ENCODE measurements at regions not wholly inside any gene's neighbourhood (a gene's known extent, or its start where the extent isn't known, plus 50 kb on each side); places are given as distances from the start of the nearest gene placed in this dataset.

GRCh38 chr3:157594413-157594812, 91.2 kb upstream of the VEPH1 start:
- no peak overlapping the region for H3K27ac Mint-ChIP-seq
- TF ChIP-seq CTCF (IDR thresholded peaks at IDR 0.05; ENCODE audit: unreplicated experiment), result no peak
- no peak overlapping the region for H3K4me3 Mint-ChIP-seq
- H3K36me3 Mint-ChIP-seq, result no peaks in the 10 kb centered on the region
- H3K9me3 Mint-ChIP-seq, result no peaks in the 10 kb centered on the region
- peaks cover 13% of the 10 kb centered on the region for H3K4me1 Mint-ChIP-seq
- peaks cover 40% of the 10 kb centered on the region for H3K27me3 Mint-ChIP-seq (ENCODE audit: low read depth)
- no peak for DNase-seq (ENCODE audit: low spot score in 2 of 2, unreplicated experiment in 2 of 2)

- TF ChIP-seq CTCF (IDR thresholded peaks at IDR 0.05; ENCODE audit: unreplicated experiment), result no peak
- Mint-ChIP-seq H3K27me3 (ENCODE audit: low read depth) (peaks cover 38% of the 10 kb centered on the region), H3K36me3 (no peaks in the 10 kb centered on the region), H3K27ac (no peak overlapping the region), H3K4me1 (peaks cover 16% of the 10 kb centered on the region), H3K4me3 (no peak overlapping the region), H3K9me3 (no peaks in the 10 kb centered on the region)
- DNase-seq (ENCODE audit: low spot score in 2 of 2, unreplicated experiment in 2 of 2), result no peak
Measured at GRCh38 chr3:157592769-157593168, 89.6 kb upstream of the VEPH1 start.

- peaks cover 16% of the 10 kb centered on the region for H3K4me1 Mint-ChIP-seq
Measured at GRCh38 chr3:157590273-157590672, 87.1 kb upstream of the VEPH1 start.

GRCh38 chr3:157589211-157589610, 86.0 kb upstream of the VEPH1 start:
- Mint-ChIP-seq H3K27ac (no peak overlapping the region), H3K4me3 (no peak overlapping the region), H3K36me3 (no peaks in the 10 kb centered on the region), H3K4me1 (peaks cover 16% of the 10 kb centered on the region), H3K9me3 (peaks cover 4% of the 10 kb centered on the region), H3K27me3 (ENCODE audit: low read depth) (peaks cover 12% of the 10 kb centered on the region)
- DNase-seq (ENCODE audit: low spot score in 2 of 2, unreplicated experiment in 2 of 2), result no peak
- no peak for TF ChIP-seq CTCF (IDR thresholded peaks at IDR 0.05; ENCODE audit: unreplicated experiment)

More at GRCh38 chr3:157590273-157590672, 87.1 kb upstream of the VEPH1 start:
- no peak for DNase-seq (ENCODE audit: low spot score in 2 of 2, unreplicated experiment in 2 of 2)
- no peak overlapping the region for H3K27ac Mint-ChIP-seq
- H3K4me3 Mint-ChIP-seq, result no peak overlapping the region
- no peaks in the 10 kb centered on the region for H3K36me3 Mint-ChIP-seq
- no peak for TF ChIP-seq CTCF (IDR thresholded peaks at IDR 0.05; ENCODE audit: unreplicated experiment)
- peaks cover 4% of the 10 kb centered on the region for H3K9me3 Mint-ChIP-seq
- peaks cover 21% of the 10 kb centered on the region for H3K27me3 Mint-ChIP-seq (ENCODE audit: low read depth)

- Mint-ChIP-seq H3K27me3 (ENCODE audit: low read depth) (peaks cover 12% of the 10 kb centered on the region), H3K4me3 (no peak overlapping the region), H3K4me1 (peaks cover 16% of the 10 kb centered on the region), H3K27ac (no peak overlapping the region), H3K36me3 (no peaks in the 10 kb centered on the region), H3K9me3 (peaks cover 4% of the 10 kb centered on the region)
- no peak for TF ChIP-seq CTCF (IDR thresholded peaks at IDR 0.05; ENCODE audit: unreplicated experiment)
- DNase-seq (ENCODE audit: low spot score in 2 of 2, unreplicated experiment in 2 of 2), result no peak
Measured at GRCh38 chr3:157588386-157589060, 85.3 kb upstream of the VEPH1 start.

Data from mesothelial cell of epicardium (in vitro differentiated cells).